KG1 (cell line): ENCODE measurements at regions not wholly inside any gene's neighbourhood (a gene's known extent, or its start where the extent isn't known, plus 50 kb on each side); places are given as distances from the start of the nearest gene placed in this dataset.

Experiments used
- DNase-seq: peaks from one replicate; lab custom pipeline; 2025; lab: John Stamatoyannopoulos, UW

DNA sequence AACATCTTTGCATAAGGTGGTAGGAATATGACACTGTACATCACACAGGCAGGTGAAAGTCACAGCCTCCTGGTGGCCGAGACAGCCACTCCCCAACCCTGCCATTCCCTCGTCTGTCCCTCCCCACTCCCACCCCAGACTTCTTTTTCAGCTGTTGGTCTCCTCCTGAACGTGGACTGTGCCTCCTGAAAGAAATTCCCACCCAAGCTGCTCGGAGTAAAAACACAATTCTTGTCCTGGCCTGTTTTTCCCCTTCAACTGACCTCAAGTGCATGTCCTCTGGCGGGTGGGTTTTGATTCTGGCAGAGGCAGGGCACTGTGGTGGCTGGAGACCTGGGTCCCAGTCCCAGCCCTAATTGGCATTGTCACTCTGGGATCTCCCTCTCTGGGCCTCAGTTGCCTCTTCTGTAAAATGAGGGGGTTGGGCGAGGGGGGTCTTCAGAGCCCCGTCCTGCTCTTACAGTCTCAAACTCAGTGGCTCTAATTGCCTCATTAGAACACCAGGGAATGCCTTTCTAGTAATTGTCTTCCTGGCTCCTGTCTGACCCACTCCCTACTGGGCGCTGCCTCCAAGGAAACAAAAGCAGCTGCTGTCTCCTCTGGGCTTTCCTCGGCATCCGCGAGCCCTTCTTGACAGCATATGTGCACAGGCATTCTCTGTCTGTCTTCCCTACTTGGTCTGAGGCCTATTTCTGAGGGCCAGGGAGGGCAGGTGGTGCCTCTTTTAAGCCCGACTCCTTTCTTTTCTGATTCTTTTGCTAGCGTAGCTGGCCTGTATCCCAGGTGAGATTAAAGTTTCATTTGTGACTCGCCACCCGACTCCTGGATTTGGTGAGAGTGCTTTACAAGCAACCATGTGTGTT, 186.6 kb upstream of the RMST start:
- no peak for DNase-seq

DNA sequence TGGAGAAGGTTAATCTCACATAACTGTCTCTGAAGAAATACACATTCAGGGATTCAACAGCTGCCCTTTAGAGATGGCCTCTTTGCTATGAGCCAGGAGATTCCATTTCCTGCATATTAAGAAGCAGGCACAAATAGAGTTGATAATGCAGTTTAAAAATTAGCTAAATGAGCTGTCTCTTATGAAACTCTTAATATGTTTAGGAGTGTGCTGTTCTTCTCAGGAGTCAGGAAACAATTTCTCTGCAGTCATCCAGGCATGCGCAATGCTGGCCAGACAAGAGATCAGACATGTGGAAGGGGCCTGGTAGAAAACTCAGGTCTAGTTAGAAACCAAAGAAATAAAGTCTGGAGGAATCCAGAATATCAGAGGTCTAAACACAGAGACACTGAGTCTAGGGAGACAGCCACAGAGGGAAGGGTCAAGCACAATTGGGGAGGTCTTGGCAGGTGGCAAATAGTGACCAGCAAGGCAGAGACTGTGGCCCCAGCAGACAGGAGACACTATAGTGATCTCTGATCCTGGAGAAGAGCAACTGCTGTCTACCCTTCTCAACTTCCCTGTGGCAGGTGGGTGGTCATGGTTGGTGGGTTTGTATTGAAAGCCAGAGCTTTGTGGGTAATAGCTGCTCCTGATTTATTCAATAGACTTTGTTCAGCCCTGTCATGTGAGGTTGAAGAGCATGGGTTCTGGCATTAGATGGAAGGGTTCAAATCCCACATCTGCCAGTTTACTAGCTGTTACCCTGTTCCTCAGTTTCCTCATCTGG, 185.8 kb upstream of the RMST start:
- DNase-seq, result no peak

DNA sequence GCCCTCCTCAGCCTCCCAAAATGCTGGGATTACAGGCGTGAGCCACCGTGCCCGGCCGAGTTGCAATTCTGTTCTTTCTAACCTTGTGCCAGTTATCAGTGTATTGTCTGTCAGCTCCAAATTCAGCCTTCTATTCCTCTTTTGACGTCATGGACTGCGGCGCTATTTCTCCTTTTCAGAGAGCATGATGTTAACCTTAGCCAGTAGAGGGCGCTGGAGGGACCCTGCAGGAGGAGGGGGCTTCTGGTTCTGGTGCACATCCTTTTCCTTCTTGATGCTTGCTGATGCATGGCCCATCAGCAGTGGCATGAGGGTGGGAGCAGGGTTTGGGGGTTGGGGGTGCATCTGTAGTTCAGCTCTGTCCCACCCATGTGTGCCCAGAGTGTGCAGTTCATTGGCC, 179.3 kb upstream of the RMST start:
- no peak for DNase-seq

DNA sequence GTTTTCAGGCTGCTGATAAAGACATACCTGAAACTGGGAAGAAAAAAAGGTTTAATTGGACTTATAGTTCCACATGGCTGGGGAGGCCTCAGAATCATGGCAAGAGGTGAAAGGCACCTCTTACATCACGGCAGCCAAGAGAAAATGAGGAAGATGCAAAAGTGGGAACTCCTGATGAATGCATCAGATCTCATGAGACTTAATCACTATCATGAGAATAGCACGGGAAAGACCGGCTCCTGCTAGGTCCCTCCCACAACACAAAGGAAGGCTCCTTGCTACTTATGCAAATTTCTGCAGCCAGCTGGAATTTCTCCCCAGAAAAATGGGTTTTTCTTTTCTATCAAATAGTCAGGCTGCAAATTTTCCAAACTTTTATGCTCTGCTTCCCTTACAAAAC, 174.1 kb upstream of the RMST start:
- no peak for DNase-seq

DNA sequence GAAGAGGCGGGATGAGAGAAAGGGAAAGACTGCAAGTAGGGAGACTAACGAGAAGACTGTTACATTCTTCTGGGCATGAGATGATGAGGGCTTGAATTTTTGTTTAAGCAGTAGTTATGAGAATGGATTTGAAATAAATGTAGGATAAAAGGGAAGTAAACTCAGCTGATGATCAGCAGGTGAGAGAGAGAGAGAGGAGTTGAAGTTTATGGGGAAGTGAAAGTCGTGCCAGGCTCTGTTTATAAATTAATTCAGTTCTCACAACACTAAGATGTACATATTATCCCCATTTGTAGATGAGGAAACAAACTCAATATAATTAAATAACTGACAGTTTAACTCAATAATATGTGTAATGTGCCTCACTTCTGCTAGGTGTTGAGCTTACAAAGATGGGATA, 170.0 kb upstream of the RMST start:
- DNase-seq, result no peak

DNA sequence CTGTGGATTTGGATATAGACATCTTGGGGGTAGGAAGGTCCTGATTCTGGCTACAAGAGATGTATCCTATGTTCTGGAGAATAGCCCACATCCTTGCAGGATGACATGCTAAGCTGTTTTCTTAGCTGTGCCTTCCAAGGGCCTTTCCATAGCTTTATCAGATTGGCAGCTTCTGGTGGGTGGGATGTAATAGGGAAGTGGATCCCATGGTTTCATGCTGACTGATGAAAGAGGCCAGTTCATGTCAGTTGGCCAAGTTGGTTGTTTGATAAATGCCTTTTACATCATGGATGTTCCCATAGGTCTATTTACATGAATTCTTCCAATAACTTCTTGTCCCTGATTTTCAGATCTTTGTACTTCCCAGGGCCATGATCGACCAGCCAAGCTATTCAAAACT, 169.1 kb upstream of the RMST start:
- DNase-seq, result no peak

DNA sequence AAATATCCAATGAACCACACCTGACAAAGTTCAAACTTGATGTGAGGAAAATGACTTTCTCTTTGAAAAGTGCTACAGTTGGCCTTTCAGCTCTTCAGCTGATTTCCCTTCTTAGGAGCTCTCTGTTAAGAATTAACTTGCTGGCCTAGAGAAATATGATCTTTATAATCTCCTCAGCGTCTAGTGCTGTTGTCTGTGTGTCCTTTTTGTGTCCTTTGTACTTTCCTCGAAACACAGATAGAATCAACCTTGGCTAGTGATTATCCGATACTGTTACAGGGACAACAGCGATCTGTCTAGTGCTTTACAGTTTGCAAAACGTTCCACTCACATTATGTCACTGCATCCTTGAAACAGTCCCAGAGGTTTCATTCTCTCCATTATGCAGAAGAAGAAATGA, 162.8 kb upstream of the RMST start:
- DNase-seq, result no peak

DNA sequence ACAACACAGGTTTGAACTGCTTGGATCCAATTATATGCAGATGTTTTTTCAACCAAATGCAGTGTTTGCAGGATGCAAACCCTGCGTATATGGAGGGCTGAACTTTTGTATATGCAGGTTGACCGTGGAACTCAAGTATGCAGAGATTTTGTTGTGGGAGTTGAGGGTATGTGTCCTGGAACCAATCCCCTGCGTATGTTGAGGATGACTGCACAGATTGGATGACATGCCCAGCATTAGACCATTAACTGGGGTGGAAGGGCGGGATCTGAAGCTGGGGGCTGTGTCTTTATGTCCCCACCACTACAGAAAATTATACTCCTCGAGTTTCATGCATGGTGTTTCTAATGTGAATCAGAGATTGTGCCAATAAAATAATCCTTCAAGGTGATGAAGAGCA, 162.2 kb upstream of the RMST start:
- no peak for DNase-seq

DNA sequence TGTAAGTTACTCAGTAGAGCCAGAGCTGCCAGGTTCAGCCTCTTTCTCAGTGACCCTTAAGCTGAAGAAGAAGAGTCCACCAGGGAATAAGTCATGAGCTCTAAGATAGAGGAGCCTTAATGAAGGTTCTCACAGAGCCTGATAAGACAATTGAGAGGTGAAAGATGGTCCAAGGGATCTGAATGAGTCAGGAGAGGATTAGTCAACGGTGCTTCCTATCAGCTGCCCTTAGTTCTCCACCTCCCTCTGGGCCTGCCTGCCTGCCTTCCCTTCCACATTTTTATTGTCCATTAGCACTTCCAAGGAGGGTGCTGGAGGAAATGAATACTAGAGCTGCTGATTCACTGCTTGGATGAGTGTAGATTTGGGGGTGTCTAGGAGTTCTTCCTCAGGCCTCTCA, 161.7 kb upstream of the RMST start:
- no peak for DNase-seq

DNA sequence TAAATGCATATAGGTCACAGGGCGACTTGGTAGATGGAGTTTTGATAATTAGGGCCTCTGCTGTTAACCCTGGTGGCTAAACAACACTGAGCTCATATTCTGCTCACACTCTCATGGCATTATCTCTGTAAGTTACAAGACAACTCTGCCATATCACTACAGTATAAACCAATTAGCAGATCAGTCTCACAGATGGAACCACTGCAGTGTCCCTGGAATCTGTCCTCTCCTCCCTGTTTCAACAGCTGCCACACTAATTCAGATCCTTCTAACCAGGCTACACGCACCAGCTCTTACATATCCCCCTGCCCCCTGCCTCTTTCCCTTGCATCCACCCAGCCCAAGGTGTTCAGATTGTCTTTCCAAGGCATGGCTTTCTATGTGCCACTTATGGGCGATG, 161.0 kb upstream of the RMST start:
- no peak for DNase-seq

DNA sequence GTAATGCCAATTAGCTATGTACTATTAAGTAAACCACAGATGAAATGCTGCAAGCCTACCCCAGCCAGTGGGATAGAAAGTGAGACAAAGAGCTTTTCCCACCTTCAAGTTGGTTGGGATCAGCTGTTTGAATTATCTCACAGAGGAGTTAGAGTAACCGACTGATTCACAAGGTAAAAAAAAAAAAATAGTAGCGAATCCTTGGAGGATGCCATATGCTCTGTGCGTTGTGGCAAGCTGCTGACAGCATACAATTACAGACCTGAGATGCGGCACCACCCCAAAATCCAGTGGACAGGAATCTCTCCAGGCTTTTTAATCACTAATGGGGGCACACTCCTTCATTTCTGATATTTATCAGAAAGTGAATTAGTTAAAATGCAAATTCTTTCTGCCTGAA, 157.0 kb upstream of the RMST start:
- no peak for DNase-seq

DNA sequence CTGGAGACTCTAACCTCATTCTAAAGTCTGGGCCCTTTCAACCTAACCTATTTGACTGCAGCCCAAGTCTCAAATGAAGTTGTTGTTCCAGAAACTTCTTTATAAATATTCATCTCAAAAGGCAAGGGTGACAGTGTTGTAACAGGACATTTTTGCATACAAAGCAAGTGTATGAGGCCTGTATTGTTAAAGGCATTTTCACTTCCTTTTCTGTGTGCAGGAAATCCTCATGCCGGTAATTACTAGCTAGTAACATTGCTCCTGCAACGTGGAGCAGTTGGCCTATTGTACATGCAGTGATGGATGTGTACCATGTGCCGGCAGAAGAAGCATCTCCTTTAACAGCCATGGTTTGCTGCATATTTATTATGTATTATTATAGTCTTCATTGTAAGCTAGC, 156.5 kb upstream of the RMST start:
- no peak for DNase-seq

DNA sequence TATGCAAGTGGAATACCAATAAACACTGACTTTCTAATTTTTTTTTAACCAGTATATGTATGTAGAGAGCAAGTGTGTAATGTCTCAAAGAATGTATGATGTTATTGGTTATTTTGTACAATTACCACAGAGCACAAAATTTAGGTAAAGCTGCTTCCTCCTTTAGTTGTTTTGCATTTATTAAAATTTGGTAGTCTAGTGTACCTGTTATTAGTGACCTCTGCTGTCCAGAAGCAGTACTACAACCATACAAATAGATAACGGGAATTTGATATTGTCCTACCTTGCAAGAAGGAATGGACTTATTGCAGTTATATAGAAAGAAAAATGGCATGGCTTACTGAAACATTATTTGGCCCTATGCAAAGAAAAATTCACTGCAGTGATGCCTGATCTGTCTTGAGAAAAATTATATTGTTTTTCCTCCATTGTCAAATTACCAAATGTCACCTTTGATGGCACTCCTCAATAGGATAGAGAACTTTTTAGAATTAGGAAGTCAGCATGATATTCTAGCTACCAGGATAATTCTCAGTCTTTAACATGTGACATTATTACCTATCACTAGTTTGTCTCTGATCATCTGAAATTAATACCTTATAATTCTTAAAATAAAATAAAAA, 153.9 kb upstream of the RMST start:
- DNase-seq, result peak; percentile 41

DNA sequence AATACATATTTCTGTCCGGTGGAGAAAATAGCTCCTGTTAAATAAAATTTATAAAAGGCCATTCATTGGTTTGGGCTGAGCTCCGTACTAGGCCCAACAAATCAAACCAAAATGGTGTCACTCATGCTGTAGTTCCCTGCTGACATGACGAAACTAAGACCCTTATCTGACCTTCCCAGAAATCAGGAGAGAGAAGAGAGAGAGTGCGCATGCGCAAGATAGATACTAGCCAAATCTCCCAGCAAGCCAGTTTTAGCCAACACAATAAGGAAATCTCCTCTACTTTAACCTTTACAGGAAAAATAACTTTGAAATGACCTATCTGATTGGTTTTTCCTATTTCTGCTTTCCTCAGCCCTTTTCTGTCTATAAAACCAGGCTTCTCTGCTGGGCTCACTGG, 152.7 kb upstream of the RMST start:
- DNase-seq, result no peak

DNA sequence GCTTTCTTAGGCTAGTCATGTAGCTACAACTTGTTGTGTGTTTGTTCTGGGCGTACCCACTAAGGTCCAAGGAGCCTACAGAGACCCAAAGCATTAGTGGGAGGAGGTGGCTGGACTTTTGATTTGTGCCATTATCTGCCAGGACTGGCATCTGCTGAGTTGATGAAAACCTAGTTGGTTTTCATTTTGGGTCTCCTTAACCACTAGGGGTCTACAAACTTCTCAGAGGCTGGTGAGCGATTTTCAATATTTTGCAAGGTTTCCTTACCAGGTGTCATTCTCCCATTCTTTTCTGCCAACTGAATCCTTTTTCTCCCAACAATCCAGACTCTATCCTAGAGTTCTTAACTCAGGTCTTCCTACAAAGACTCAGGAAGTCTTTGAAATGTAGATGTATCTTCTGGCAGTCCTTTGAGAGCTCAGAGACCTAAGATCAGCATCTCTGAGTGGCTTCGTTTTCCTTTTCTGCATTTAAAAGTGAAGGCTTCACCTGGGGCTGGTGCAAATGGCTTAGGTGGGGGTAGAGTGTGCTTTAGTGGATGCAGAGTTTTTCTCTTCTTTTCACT, 150.0 kb upstream of the RMST start:
- DNase-seq, result no peak

DNA sequence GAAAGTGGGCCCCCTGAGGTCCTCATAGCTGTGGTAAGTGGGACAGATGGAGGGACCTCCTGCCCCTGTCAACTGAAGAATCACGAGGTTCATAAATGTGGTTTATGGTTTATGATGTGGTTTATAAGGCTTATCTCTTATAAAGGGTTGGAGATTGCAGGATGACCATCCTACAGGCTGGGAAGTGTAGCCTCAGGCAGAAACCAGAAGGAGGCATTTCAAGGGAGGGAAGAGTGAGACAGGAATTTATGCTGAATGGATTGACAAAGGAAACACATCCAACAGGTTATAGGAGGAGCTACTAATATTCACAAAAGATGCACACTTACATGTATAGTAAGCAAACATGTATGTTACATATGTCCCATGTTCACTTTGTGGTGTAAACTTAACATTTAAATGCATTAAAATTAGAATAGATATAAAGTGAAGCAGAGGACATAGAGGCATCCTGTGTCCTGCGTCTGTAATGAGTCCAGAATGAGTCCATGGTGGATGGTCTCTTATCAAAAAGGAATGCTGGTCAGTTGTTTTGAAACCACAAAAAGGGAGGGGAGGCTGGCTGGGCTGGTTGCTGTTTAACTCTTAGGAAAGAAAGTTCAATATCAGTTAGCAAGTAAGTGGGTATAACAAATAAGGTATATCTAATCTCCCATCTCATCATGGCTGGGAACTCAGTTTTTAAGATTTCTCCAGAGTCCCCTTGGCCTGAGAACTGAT, 149.0 kb upstream of the RMST start:
- DNase-seq, result no peak

DNA sequence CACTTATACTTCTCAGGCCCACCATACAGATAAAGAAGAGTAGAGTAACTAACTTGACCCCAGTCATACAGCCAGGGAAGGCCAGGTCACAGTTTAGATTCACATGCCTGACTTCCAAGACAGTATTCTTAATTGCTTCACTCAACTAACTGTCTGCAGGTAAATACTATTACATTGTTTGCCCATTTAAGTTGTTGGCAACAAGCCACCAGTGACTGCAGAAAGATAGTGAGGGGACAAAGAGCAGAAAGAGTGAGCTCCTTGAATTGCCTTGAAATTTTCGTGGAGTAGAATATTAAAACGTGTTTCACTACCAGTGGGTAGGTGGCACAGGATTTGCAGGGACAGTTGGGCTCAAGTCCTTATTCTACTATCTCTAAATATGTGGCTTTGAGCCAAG, 146.3 kb upstream of the RMST start:
- no peak for DNase-seq

DNA sequence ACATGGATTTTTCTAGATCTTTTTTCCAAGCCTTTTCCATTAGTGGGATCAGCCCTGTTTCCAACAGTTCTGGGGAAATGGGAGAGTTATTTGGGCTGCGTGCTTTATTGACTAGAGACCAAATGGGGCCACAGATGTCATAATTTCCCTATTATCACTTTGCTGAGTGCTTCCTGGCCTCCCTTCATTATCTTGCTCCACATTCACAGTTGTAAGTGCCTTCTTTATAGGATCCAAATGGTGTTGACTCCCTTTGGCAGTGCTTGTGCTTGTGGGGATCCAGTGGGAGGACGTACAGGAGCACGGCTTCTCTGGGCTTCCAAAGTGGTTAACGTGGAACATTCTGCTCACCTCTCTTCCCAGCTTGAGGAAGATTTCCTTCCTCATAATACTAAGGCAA, 141.0 kb upstream of the RMST start:
- DNase-seq, result no peak

DNA sequence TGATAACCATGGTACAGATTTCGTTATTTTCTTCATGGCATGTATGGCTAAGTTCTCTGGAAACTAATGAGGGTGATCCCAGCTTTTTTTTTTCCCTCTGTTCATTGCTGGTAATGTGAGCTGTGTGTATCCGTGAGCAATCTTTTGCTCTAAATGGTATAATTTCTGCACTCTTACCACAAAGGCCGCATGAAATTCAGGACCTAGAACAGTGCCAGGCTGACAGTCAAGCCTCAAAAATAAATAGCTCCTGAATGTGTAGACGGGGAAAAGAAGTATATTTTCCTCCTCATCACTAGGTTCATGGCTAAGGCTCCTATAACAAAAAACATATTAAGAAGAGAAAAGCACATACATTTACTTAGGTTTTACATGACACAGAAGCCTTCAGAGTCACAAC, 140.2 kb upstream of the RMST start:
- DNase-seq, result no peak

DNA sequence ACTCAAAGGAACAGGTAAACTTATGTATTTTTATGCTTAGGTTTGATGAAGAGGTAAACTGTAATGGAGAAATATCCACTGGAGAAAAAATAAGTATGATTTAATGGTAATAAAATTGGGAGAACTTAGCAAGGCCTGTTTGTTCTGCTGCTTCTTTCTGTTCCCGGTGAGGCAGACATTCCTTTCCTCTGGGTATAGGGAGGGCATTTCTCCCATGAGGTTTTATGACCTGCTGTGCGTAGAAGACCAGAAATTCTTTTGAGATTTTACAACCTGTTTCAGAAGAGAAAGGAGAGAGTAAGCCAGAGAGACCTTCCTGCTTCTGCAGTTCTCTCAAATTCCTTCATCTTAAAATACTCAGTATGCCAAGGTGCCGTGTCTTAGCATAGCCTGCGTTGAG, 139.4 kb upstream of the RMST start:
- no peak for DNase-seq

DNA sequence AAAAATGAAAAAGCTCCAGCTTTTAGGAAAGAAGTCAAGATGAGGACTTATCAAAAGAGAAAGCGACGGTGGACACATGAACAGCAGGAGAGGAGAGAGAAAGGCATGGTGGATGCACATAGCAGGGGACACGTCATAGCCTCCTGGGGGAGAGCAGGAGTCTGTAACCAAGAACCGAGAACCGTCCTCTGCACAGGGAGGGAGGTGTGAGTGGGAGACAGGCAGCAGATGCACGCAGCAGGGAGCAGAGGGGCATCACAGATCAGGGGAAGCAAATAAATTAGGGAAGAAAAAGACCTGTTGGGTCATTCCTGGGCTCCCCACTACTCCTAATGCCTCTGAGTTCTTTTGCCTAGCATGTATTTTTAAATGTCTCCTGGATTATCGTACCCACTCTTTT, 138.1 kb upstream of the RMST start:
- no peak for DNase-seq

DNA sequence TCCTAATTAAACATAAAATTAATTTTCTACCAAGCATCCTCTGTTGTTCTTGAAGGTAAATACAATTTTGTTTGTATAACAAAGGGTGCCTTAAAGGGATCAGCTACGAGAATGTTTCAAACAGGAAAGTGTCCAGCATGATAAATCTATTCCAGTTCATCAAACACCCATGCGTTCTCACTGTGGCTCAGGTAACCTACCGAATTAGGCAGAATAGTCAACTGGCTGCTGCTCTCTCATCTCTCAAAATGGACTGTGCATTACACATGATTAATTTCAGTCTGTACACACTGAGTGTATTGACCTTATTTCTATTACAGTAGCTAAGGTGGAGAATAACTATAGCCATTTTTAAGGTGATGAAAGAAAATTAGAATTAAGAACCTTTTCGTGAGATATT, 127.5 kb upstream of the RMST start:
- DNase-seq, result no peak
